HG02588 (cell line): ENCODE measurements at regions not wholly inside any gene's neighbourhood (a gene's known extent, or its start where the extent isn't known, plus 50 kb on each side); places are given as distances from the start of the nearest gene placed in this dataset.
"Not testable (repeated sequence)": the region's sequence is repeated elsewhere in the genome, so short reads cannot be mapped to it uniquely, and the experiment has no call there.

Experiments used
- ATAC-seq: cut with Tn5 transposase; IDR thresholded peaks from one replicate; pipeline ENCODE4 v1.9.1; 2021; ENCODE audit warnings: mild to moderate bottlenecking, moderate library complexity; ENCODE audit not compliant: unreplicated experiment

- ATAC-seq = no peak
These were observed 186.6 kb upstream of the HAAO start for GRCh38 chr2:42978887-42979415.

- no peak for ATAC-seq
These were observed 185.9 kb upstream of the HAAO start for GRCh38 chr2:42978175-42978886.

- ATAC-seq = no peak
These were observed 185.1 kb upstream of the HAAO start for GRCh38 chr2:42977270-42978174.

- ATAC-seq = no peak
These were observed 184.0 kb upstream of the HAAO start for GRCh38 chr2:42976351-42976750.

GRCh38 chr2:42974721-42975717, 182.6 kb upstream of the HAAO start:
- no peak for ATAC-seq

- ATAC-seq = no peak
These were observed 181.9 kb upstream of the HAAO start for GRCh38 chr2:42974169-42974720.

- ATAC-seq = no peak
These were observed 181.3 kb upstream of the HAAO start for GRCh38 chr2:42973726-42974125.

- ATAC-seq = not testable (repeated sequence)
These were observed 180.6 kb upstream of the HAAO start for GRCh38 chr2:42972933-42973516.

- ATAC-seq = no peak
These were observed 179.8 kb upstream of the HAAO start for GRCh38 chr2:42971947-42972736.

- ATAC-seq = no peak
These were observed 179.0 kb upstream of the HAAO start for GRCh38 chr2:42971381-42971780.

GRCh38 chr2:42970151-42970550, 177.8 kb upstream of the HAAO start:
- ATAC-seq = no peak

- ATAC-seq = no peak
These were observed 177.1 kb upstream of the HAAO start for GRCh38 chr2:42969231-42970150.

GRCh38 chr2:42967959-42968674, 175.7 kb upstream of the HAAO start:
- no peak for ATAC-seq

GRCh38 chr2:42965910-42966309, 173.5 kb upstream of the HAAO start:
- ATAC-seq = no peak

- ATAC-seq = no peak
These were observed 172.8 kb upstream of the HAAO start for GRCh38 chr2:42965196-42965595.

GRCh38 chr2:42964439-42965083, 172.2 kb upstream of the HAAO start:
- ATAC-seq = no peak

- no peak for ATAC-seq
These were observed 171.2 kb upstream of the HAAO start for GRCh38 chr2:42963452-42964068.
